ENCODE measurements at regions not wholly inside any gene's neighbourhood (a gene's known extent, or its start where the extent isn't known, plus 50 kb on each side); places are given as distances from the start of the nearest gene placed in this dataset.

GRCh38 chr5:118017536-118017935 lies 970.8 kb downstream of the DTWD2 start:
- Mint-ChIP-seq H3K9me3 (no peaks in the 10 kb centered on the region), H3K36me3 (no peaks in the 10 kb centered on the region), H3K27ac (no peak overlapping the region)
- DNase-seq (ENCODE audit: low spot score in 2 of 2), result no peak
- no peak for ATAC-seq

GRCh38 chr5:118016396-118016795 lies 972.0 kb downstream of the DTWD2 start:
- no peak overlapping the region for H3K27ac Mint-ChIP-seq
- no peak for DNase-seq (ENCODE audit: low spot score in 2 of 2)
- H3K36me3 Mint-ChIP-seq, result no peaks in the 10 kb centered on the region
- H3K9me3 Mint-ChIP-seq, result no peaks in the 10 kb centered on the region
- ATAC-seq, result no peak

- DNase-seq (ENCODE audit: low spot score in 2 of 2), result no peak
- no peaks in the 10 kb centered on the region for H3K36me3 Mint-ChIP-seq
- H3K27ac Mint-ChIP-seq, result no peak overlapping the region
- ATAC-seq, result no peak
- H3K9me3 Mint-ChIP-seq, result no peaks in the 10 kb centered on the region
Observed at GRCh38 chr5:118015511-118015910, 972.8 kb downstream of the DTWD2 start.

- H3K36me3 Mint-ChIP-seq, result no peaks in the 10 kb centered on the region
- ATAC-seq (no peak), DNase-seq (ENCODE audit: low spot score in 2 of 2) (no peak)
- peaks cover 4 to 6% of the 10 kb centered on the region in 2 donors for H3K9me3 Mint-ChIP-seq
- H3K27ac Mint-ChIP-seq, result no peak overlapping the region
Observed at GRCh38 chr5:118009741-118010297, 978.5 kb downstream of the DTWD2 start.

GRCh38 chr5:118008779-118009178 lies 979.6 kb downstream of the DTWD2 start:
- DNase-seq (ENCODE audit: low spot score in 2 of 2) (no peak), ATAC-seq (no peak)
- H3K27ac Mint-ChIP-seq, result no peak overlapping the region
- peaks cover 7 to 9% of the 10 kb centered on the region in 2 donors for H3K9me3 Mint-ChIP-seq
- H3K36me3 Mint-ChIP-seq, result no peaks in the 10 kb centered on the region

GRCh38 chr5:118007262-118007661 lies 981.1 kb downstream of the DTWD2 start:
- Mint-ChIP-seq H3K27ac (no peak overlapping the region), H3K36me3 (no peaks in the 10 kb centered on the region), H3K9me3 (peaks cover 17% of the 10 kb centered on the region in 2 donors)
- DNase-seq (ENCODE audit: low spot score in 2 of 2) (no peak), ATAC-seq (no peak)

GRCh38 chr5:118006219-118006618 lies 982.1 kb downstream of the DTWD2 start:
- H3K9me3 Mint-ChIP-seq, result peaks cover 17 to 19% of the 10 kb centered on the region in 2 donors
- no peak overlapping the region for H3K27ac Mint-ChIP-seq
- DNase-seq (ENCODE audit: low spot score in 2 of 2) (no peak), ATAC-seq (no peak)
- H3K36me3 Mint-ChIP-seq, result no peaks in the 10 kb centered on the region

GRCh38 chr5:117999939-118000549 lies 988.3 kb downstream of the DTWD2 start:
- DNase-seq (ENCODE audit: low spot score in 2 of 2) (no peak), ATAC-seq (no peak)
- Mint-ChIP-seq H3K27ac (no peak overlapping the region), H3K9me3 (peaks cover 13 to 21% of the 10 kb centered on the region in 2 donors), H3K36me3 (no peaks in the 10 kb centered on the region)

GRCh38 chr5:117982691-117983090 lies 1005.7 kb downstream of the DTWD2 start:
- H3K9me3 Mint-ChIP-seq, result peaks cover 4 to 10% of the 10 kb centered on the region in 2 donors

GRCh38 chr5:117973785-117974184 lies 1014.6 kb downstream of the DTWD2 start:
- Mint-ChIP-seq H3K36me3 (no peaks in the 10 kb centered on the region), H3K27ac (no peak overlapping the region), H3K9me3 (peaks cover 13 to 18% of the 10 kb centered on the region in 2 donors)
- DNase-seq (ENCODE audit: low spot score in 2 of 2) (no peak), ATAC-seq (no peak)

More at GRCh38 chr5:117982691-117983090, 1005.7 kb downstream of the DTWD2 start:
- H3K27ac Mint-ChIP-seq, result no peak overlapping the region
- DNase-seq (ENCODE audit: low spot score in 2 of 2) (no peak), ATAC-seq (no peak)
- no peaks in the 10 kb centered on the region for H3K36me3 Mint-ChIP-seq

- Mint-ChIP-seq H3K36me3 (no peaks in the 10 kb centered on the region), H3K27ac (no peak overlapping the region), H3K9me3 (peaks cover 13 to 25% of the 10 kb centered on the region in 2 donors)
- ATAC-seq (no peak), DNase-seq (ENCODE audit: low spot score in 2 of 2) (no peak)
Observed at GRCh38 chr5:117955831-117956230, 1032.5 kb downstream of the DTWD2 start.

GRCh38 chr5:117954331-117954730 lies 1034.0 kb downstream of the DTWD2 start:
- no peak for DNase-seq (ENCODE audit: low spot score in 2 of 2)
- Mint-ChIP-seq H3K9me3 (peaks cover 11 to 28% of the 10 kb centered on the region in 2 donors), H3K27ac (no peak overlapping the region), H3K36me3 (no peaks in the 10 kb centered on the region)
- ATAC-seq, result no peak

- Mint-ChIP-seq H3K27ac (no peak overlapping the region), H3K9me3 (peaks cover 5 to 21% of the 10 kb centered on the region in 2 donors)
Observed at GRCh38 chr5:117953272-117953671, 1035.1 kb downstream of the DTWD2 start.

GRCh38 chr5:117947836-117948235 lies 1040.5 kb downstream of the DTWD2 start:
- no peak for DNase-seq (ENCODE audit: low spot score in 2 of 2)
- H3K9me3 Mint-ChIP-seq, result peaks cover 5 to 19% of the 10 kb centered on the region in 2 donors
- no peaks in the 10 kb centered on the region for H3K36me3 Mint-ChIP-seq
- no peak for ATAC-seq
- H3K27ac Mint-ChIP-seq, result no peak overlapping the region

More at GRCh38 chr5:117953272-117953671, 1035.1 kb downstream of the DTWD2 start:
- H3K36me3 Mint-ChIP-seq, result no peaks in the 10 kb centered on the region
- ATAC-seq, result no peak
- no peak for DNase-seq (ENCODE audit: low spot score in 2 of 2)

- Mint-ChIP-seq H3K36me3 (no peaks in the 10 kb centered on the region), H3K27ac (no peak overlapping the region), H3K9me3 (peaks cover 5 to 23% of the 10 kb centered on the region in 2 donors)
- ATAC-seq (no peak), DNase-seq (ENCODE audit: low spot score in 2 of 2) (no peak)
Observed at GRCh38 chr5:117947121-117947520, 1041.2 kb downstream of the DTWD2 start.

GRCh38 chr5:117945258-117945657 lies 1043.1 kb downstream of the DTWD2 start:
- Mint-ChIP-seq H3K27ac (no peak overlapping the region), H3K9me3 (peaks cover 14 to 25% of the 10 kb centered on the region in 2 donors), H3K36me3 (no peaks in the 10 kb centered on the region)
- no peak for DNase-seq (ENCODE audit: low spot score in 2 of 2)
- no peak for ATAC-seq

GRCh38 chr5:117943541-117943940 lies 1044.8 kb downstream of the DTWD2 start:
- Mint-ChIP-seq H3K9me3 (peaks cover 22 to 27% of the 10 kb centered on the region in 2 donors), H3K27ac (no peak overlapping the region), H3K36me3 (no peaks in the 10 kb centered on the region)
- DNase-seq (ENCODE audit: low spot score in 2 of 2) (no peak), ATAC-seq (no peak)

- H3K27ac Mint-ChIP-seq, result no peak overlapping the region
- peaks cover 22 to 31% of the 10 kb centered on the region in 2 donors for H3K9me3 Mint-ChIP-seq
- DNase-seq (ENCODE audit: low spot score in 2 of 2) (no peak), ATAC-seq (no peak)
- no peaks in the 10 kb centered on the region for H3K36me3 Mint-ChIP-seq
Observed at GRCh38 chr5:117942861-117943519, 1045.4 kb downstream of the DTWD2 start.

Data from activated naive CD4-positive, alpha-beta T cell treated with anti-CD3 and anti-CD28 coated beads, Interleukin-2, amount 50 U/mL, for 72 hours (primary cell).